SK-N-DZ (cell line): ENCODE measurements at regions not wholly inside any gene's neighbourhood (a gene's known extent, or its start where the extent isn't known, plus 50 kb on each side); places are given as distances from the start of the nearest gene placed in this dataset.
"Not testable (repeated sequence)": the region's sequence is repeated elsewhere in the genome, so short reads cannot be mapped to it uniquely, and the experiment has no call there.

ENCODE experiments used
- DNase-seq: peaks from one replicate; pipeline ENCODE4 v3.0.0-alpha.2; 2015; ENCODE audit warnings: low spot score

DNA sequence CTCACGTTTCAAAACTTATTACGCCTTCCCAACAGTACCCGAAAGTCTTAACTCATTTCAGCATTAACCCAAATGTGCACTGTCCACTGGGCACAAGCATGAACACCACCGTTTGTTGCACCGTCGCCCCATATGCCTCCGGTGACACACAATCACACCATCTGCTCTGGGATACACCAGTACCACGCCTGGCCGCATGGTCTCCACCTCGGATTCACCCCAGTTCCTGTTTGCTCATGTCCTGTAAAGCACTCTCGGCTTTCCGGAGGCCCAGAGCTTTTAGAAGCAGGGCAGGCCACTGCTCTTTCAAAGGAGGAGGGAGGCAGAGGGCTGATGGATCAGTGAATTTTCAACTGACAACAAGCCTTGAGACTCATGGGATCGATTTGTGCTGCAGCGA lies 1570.0 kb upstream of the DEFB115 start:
- no peak for DNase-seq

DNA sequence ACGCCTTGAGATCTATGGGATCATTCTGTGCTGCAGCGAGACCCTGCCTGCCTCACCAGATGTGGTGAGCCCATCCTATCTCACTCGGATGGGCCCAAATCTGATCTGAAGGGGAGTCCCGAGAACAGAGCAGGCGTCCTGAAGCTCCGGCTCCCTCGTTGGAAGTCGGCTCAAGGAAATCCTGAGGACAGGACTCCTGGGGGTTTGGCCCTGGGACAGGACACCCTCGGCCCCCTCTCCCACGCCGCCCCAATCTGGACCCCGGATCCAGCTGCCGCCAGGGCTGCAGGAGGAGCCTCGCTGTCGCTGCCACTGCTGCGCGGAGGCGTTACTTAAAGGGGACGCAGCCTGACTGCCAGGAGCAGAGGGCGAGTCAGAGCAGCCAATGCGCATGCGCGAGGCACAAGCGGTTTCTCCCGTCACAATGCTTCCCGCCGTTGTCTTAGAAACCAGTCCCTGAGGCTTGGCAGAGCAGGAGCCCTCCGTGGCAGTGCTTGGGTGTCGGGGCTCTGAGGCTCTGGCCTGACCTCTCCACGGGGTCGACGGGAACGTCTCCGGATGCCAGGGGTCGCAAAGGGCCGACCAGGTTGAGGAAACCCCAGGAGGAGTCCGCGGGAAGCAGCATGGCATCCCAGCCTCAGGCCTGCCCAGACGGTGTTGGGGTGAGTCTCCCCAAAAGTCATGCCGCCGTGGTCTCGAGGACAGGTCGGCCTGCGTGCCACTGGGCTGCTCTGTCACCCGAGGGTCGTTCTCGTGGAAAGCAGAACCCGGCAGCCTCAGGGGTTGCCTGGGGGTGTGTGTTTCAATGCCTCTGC lies 1567.8 kb upstream of the DEFB115 start:
- peak; percentile 87 for DNase-seq

- no peak for DNase-seq
Observed at GRCh38 chr20:29690274-29690673, 1567.2 kb upstream of the DEFB115 start.

DNA sequence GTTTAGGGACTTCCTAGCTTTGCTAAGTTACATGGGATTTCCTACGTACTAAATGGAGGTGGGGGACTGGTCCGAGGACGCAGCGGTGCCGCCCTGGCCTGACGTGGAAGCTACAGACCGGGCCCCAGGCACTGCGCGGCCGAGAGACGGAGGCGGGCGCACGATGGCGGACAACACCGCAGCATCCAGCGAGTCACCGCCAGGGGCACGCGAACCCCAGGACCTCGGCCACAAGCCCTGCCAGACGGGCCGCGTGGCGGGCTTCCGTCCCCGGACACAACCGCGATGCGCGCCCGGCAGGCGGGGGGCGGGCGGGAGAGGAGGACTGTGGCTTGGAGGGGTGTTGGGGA lies 1516.9 kb upstream of the DEFB115 start:
- no peak for DNase-seq

DNA sequence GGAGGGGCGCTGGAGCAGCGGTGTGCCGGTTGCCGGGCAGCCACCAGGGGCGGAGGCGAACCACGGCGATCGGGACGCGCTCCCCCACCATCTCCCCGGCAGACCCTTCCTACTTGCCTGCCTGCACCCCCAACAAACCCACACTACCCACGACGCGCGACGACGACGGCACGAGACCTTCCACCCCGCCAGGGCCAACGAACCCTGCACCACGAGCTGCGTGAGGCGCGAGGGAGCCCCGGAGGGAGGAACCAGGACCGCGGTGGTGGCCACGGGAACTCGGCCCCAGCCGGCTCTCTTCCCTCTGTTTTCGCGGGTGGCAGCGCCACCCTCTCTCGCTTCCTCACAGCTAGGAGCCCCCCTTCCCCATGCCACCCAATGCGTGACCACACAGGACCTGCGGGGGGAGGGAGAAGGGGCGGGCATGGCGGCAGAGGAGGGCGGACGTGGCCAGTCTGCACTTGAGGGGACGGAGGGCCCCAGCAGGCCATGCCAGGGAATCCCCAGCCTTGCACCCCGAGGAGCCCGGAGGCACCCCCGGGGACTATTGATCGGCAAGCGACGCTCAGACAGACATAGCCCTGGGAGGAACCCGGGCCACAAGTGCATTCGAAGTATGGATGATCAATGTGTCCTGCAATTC lies 1516.4 kb upstream of the DEFB115 start:
- no peak for DNase-seq

GRCh38 chr20:29741594-29741893 lies 1515.9 kb upstream of the DEFB115 start:
- no peak for DNase-seq

DNA sequence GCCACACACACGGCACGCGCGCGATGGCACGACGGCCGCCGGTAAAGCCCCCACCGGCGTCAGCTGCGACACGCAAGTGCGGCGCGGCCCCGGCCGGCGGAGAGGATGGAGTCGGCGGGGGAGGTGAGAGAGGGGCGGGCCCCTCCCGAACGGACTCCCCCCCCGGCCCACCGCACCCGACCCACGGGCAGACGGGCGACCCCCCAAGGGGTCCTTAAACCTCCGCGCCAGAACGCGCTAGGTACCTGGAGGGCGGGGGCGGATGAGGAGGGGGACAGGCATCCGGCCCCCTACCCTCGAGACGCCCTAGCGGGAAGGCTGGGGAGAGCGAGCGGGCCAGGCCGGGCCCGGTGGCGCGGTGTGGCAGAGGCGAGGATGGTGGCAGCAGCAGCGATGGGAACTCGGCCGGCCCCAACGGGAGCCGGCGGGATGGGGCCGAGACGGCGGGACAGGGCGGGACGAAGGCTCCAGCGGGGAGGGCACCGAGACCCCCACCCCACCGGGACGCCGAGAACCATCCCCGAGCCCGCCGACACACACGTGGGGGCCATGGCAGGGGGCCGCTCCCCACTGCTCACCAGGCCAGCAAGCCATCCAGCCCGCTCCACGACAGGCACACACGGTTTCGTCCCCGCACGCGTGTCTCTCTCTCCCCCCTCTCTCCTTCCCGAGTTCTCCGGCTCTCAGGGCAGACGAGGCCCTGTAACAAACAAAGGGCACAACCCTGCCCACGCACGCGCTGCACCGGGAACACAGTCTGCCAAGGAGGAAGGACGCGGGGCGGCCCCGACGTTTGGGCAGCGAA lies 1515.4 kb upstream of the DEFB115 start:
- no peak for DNase-seq

DNA sequence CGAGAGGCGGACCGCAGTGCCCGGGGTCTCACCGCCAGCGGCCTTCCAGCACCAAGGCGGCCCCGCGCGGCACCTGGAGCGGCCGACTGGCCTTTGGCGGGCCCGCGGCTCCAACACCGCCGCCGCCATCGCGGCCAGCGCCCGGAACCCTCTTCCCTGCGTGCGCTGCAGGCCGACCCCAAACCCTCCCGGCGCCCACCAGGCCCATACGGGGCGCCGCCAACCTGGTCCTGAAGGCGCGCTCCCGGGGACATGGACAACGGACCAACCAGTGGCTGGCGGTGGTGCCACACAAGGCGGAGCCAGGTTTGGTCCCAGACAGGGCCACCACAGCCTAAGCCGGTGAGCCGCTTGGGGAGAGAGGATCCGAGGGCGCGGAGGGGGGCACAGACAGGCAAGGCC lies 1514.8 kb upstream of the DEFB115 start:
- DNase-seq: no peak

DNA sequence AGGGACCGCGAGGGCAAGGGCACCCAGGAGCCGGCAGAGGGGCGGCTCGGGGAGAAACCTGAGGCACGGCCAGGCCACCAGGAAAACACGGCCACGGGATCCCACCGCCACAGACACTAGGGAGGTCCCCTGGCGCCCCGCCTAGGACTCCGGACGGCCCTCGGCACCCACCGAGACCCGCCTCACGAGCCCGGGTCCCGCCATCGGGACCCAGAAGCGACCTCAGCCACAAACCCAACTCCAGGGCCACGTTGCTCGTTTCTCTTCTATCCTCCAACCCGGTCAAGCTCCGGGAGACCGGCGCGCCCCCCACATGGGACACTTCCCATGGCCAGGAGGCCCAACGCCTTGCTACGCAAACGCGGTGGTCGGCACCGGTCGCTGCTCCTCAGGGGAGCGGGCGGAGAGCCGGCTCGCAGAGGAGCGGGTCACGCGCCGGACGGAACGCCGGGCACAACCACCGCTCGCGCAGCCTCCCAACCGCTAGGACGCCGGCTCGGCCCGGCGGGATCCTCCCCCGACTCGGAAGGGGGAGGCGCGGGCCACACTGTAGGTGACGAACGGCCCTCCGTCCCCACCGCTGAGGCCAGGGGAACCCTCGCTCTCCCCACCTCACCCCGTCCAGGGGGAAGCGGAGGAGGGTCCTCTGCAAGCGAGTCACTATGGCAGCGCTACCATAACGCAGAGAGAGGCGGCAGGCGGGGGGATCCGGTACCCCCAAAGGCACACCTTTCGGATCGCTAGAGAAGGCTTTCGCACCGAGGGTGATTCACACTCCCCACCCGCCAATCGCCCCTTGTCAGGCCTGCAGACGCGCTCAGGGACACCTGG lies 1514.1 kb upstream of the DEFB115 start:
- no peak for DNase-seq

GRCh38 chr20:29744071-29744470 lies 1513.4 kb upstream of the DEFB115 start:
- no peak for DNase-seq

DNA sequence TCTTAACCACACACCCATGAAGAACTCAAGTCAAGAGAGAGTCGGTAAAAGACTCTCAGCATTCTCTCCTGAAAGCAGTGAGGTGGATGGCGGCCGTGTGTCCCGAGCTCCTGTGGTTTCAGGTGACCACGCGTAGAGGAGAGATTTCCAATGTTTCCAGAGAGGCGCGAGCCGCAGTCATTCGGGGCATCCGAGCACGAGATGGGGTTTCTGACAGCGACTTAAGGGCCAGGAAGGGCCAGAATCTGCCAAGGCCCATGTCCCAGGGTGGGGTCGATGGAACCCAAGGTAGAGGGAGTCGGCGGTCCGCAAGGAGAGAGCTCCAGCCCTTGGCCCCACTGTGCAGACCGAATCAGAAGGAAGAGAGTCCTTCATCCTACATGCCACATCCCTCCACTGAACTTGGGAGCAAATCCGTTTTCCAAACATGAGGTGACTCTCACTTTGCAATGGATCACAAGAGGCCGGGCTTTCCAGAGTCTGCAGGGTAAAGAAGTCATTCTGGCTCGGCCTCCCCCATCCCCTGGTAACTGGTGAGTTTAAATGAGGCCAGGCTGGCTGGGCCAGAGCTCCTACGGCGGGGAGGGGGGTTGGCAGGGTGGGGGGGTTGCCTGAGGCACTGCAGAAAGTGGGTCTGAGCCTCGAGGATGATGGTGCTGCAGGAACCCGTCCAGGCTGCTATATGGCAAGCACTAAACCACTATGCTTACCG lies 1511.8 kb upstream of the DEFB115 start:
- DNase-seq: not testable (repeated sequence)

DNA sequence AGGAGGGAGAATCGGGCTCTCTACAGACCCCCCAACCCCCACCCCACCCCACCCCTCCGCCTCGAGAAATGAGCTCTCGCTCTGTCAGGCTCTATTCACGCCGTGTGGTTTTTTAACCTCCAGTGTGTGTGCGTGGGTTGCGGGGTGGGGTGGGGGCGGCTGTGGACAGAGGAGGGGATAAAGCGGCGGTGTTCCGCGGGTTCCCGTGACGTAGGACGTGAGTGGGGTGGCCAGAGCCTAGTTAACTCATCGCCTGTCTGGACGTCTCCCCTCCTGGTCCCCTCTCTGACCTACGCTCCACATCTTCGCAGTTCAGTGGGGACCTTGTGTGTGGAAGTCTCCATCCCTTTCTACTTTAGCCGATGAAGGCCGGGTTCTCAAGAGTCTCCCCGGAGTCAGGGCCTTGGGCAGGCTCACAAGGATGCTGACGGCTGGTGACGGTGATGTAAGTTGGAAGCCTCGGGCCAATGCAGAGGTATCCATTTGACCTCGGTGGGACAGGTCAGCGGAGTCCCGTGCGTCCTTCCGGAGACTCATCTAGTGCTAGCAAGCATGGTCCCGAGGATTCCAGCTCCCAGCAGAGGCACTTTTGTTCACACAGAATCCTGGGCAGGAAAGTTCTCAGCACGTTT lies 1507.1 kb upstream of the DEFB115 start:
- DNase-seq: no peak

DNA sequence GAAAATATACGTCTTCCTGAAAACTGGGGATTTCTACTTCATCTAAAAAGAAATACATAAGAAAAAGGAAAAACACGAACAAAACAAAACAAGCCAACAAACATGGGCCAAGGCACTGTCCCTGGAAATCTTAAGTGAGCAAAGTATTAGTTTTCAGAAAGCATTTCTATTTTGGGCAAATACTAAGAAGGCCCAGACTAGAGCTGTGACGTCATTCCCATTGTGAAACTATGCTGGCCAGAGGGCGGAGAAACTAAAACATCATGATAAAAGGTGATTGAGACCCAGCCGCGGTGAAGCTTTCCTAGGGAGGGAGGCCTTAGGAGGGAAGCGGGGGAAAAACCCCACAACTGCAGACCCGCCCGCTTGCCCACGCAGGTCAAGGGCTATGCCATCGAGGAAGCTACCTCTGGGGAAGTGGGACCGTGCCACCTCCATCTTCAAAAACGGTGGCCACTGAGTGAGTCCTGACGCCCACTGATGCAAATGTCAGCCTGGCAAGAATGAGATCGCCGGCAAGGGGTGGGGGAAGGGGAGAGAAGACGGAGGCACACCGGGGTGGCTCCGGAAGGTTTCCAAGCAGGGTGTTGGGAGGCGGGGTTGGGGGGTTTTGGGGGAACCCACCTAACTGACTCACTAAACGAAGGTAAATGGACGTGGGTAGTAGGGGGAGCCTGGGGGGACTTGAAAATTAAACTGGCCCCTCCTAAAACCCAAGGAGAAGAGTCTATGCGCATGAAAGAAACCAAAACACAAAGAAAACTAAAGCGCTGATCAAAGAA lies 1504.6 kb upstream of the DEFB115 start:
- DNase-seq: not testable (repeated sequence)

DNA sequence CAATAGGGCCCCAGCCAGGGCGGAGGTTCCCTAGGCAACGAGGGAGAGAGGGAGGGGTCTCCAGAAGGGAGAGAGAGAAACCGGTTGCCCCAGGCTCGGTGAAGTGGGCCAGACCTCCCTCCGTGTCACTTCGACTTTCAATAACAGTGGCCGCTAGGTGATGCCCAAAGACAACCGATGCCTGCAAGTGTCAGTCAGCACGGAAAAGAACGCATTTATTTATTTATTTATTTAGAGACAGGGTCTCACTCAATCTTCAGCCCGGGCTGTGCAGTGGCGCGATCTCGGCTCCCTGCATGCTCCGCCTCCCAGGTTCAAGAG lies 1504.1 kb upstream of the DEFB115 start:
- DNase-seq: peak; percentile 31

DNA sequence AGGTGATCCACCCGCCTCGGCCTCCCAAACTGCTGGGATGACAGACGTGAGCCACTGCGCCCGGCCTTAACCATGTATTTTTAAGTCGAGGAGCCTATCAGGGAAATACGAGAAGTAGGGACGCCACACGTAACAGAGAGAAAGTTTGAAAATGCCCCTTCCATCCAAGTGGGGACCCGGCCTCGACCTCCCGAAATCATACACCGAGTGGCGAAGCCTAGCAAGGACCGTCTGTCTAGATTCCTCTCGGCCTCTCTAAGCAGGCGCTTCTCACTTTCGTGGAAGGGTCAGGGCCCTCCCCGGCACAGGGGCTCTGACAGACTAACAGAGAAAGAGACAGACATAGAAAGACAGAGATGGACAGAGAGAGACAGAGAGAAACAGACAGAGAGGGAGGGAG lies 1503.6 kb upstream of the DEFB115 start:
- DNase-seq: not testable (repeated sequence)

DNA sequence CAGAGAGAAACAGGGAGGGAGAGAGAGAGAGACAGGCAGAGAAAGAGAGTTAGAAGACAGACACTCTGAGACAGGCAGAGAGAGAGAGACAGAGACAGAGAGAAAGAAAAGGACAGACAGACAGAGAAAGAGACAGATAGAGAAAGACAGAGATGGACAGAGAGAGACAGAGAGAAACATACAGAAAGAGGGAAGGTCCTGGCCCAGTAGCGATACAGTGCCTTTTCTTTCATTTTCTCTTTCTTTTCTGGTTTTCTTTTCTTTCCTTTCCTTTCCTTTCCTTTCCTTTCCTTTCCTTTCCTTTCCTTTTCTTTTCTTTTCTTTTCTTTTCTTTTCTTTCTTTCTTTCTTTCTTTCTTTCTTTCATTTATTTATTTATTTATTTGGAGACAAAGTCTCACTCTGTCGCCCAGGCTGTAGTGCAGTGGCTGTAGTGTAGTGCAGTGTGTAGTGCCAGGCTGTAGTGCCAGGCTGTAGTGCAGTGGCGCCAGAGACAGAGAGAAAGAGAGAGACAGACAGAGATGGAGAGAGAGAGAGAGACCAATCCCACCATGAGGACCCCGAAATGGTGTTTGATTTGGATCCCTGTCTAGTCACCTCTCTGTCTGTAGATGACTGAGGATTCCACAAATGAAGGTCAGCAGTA lies 1501.5 kb upstream of the DEFB115 start:
- DNase-seq: not testable (repeated sequence)

GRCh38 chr20:29756664-29757063 lies 1500.8 kb upstream of the DEFB115 start:
- no peak for DNase-seq

DNA sequence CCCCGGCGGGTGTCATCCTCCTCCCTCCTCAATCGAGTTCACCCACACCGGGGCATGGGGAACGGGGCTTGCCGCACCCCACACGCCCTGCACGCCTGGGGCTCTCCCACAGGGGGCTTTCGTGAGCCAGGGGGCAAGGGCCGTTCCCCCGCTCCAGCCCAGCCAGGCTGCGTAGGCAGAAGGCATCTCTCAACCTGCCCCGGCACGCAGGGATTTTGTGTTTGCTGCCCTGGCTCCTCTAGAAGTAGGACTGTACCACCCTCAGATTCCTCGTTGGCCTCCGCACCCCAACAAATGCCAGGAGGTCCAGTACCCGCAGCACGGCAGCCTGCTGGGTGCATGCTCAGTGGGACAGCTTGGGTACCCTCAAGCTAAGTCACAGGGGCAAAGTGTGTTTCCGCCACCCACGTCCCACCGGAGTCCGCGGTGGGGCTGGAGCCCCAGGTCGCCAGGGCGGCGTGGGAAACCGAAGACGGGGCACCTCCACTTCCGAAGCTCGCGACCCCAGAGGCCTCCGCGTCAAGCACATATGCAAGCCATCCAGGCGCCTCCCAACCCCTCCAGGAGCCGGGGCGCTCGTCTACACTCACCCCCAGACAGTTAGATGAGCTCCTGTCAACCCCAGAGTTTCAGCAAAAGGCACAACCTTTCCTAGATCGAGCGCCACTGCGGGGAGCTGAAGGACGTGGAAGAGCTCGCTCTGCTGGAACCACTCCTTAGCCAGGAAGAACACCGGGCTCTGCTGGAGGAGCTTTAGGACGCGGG lies 1495.7 kb upstream of the DEFB115 start:
- not testable (repeated sequence) for DNase-seq

DNA sequence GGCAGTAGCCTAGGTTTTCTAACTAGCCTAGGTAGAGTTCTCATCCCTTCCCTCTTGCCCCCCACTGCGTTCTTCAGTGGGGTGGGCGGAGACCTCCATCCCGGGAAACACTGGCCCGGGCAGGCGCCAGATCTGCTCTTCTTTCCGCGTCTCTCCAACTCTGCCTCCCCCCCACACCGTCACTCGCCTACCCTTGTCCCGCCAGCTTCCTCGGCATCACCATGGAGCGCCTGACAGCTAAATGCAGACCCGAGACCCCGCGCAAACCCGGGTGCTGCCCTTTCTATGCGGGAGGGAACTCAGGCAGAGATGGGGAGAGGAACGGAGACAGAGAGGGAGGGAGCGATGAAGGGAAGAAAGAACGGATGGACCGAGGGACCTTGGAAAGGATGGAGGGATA lies 1494.8 kb upstream of the DEFB115 start:
- no peak for DNase-seq
